ENCODE measurements at regions not wholly inside any gene's neighbourhood (a gene's known extent, or its start where the extent isn't known, plus 50 kb on each side); places are given as distances from the start of the nearest gene placed in this dataset.

GRCh38 chr4:95987851-95988250 lies 148.0 kb downstream of the PDHA2 start:
- Histone ChIP-seq H3K9me3 (no peaks in the 10 kb centered on the region), H3K4me3 (no peak overlapping the region), H3K36me3 (no peaks in the 10 kb centered on the region), H3K4me1 (no peaks in the 10 kb centered on the region), H3K27me3 (no peaks in the 10 kb centered on the region), H3K27ac (no peak overlapping the region)
- no peak for DNase-seq
- TF ChIP-seq POLR2A (IDR thresholded peaks at IDR 0.05) (no peak), CTCF (IDR thresholded peaks at IDR 0.05) (no peak)
- intact Hi-C loops (cut with DNase I; ENCODE audit: low total_unique reads), result no loop called here

GRCh38 chr4:95998311-95998710 lies 158.4 kb downstream of the PDHA2 start:
- intact Hi-C loops (cut with DNase I; ENCODE audit: low total_unique reads), result no loop called here
- no peaks in the 10 kb centered on the region for H3K9me3 ChIP-seq
- no peaks in the 10 kb centered on the region for H3K36me3 ChIP-seq
- H3K27ac ChIP-seq, result no peak overlapping the region
- no peak overlapping the region for H3K4me3 ChIP-seq
- no peaks in the 10 kb centered on the region for H3K4me1 ChIP-seq
- TF ChIP-seq POLR2A (IDR thresholded peaks at IDR 0.05) (no peak), CTCF (IDR thresholded peaks at IDR 0.05) (no peak)
- DNase-seq, result no peak
- H3K27me3 ChIP-seq, result no peaks in the 10 kb centered on the region

- H3K27ac ChIP-seq, result no peak overlapping the region
- no peaks in the 10 kb centered on the region for H3K4me1 ChIP-seq
- no peaks in the 10 kb centered on the region for H3K27me3 ChIP-seq
- DNase-seq, result no peak
- intact Hi-C loops (cut with DNase I; ENCODE audit: low total_unique reads), result no loop called here
- no peaks in the 10 kb centered on the region for H3K36me3 ChIP-seq
- no peak overlapping the region for H3K4me3 ChIP-seq
- H3K9me3 ChIP-seq, result no peaks in the 10 kb centered on the region
- TF ChIP-seq CTCF (IDR thresholded peaks at IDR 0.05) (no peak), POLR2A (IDR thresholded peaks at IDR 0.05) (no peak)
Measured at GRCh38 chr4:96003951-96004740, 164.3 kb downstream of the PDHA2 start.

GRCh38 chr4:96009427-96010119 lies 169.7 kb downstream of the PDHA2 start:
- intact Hi-C loops (cut with DNase I; ENCODE audit: low total_unique reads), result no loop called here
- H3K36me3 ChIP-seq, result no peaks in the 10 kb centered on the region

More at GRCh38 chr4:96009427-96010119, 169.7 kb downstream of the PDHA2 start:
- no peaks in the 10 kb centered on the region for H3K4me1 ChIP-seq
- TF ChIP-seq POLR2A (IDR thresholded peaks at IDR 0.05) (no peak), CTCF (IDR thresholded peaks at IDR 0.05) (no peak)
- no peaks in the 10 kb centered on the region for H3K27me3 ChIP-seq
- no peaks in the 10 kb centered on the region for H3K9me3 ChIP-seq
- DNase-seq, result no peak
- no peak overlapping the region for H3K4me3 ChIP-seq
- H3K27ac ChIP-seq, result no peak overlapping the region
